ENCODE measurements at regions not wholly inside any gene's neighbourhood (a gene's known extent, or its start where the extent isn't known, plus 50 kb on each side); places are given as distances from the start of the nearest gene placed in this dataset.

DNA sequence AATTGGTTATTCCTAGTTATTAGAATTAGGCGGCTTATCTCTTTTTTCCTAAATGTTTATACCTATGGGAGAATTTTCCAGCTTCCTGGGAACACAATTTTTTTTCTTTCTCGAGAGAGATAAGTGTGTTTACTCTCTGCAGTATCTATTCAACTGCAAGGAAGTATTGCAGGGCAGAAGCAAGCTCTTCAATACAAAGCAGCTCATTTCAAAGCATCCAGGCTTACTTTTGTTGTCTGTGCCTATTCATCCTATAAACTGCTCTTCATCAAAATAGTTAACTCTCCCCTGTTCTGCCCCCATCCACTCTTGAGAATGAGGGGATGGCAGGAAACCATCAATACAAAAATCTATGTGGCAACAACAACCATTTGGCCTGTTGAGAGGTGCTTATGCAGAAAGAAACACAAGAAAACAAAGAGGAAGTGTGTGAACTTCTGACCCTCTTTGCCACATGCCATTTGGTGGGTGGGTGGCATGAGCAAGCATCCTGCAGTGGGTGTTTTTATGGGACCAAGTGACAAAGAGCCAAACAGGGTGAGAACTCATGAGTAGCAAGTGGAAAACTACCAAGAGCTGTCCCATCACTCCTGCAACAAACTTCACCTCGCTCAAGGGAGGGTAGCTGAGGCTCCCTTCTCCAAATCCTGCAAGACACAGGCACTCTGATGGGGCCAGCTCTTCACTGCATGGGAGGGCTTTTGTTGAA is 50.6 kb upstream of the MRPS6 start:
- TF ChIP-seq ZFP3 (tag by site-specific recombination; IDR thresholded peaks at IDR 0.05; ENCODE audit: low read depth) (no peak), CTCF (tag by site-specific recombination; IDR thresholded peaks at IDR 0.05) (no peak), MYNN (tag by site-specific recombination; IDR thresholded peaks at IDR 0.05; ENCODE audit: borderline replicate concordance) (no peak)
